ENCODE measurements at regions not wholly inside any gene's neighbourhood (a gene's known extent, or its start where the extent isn't known, plus 50 kb on each side); places are given as distances from the start of the nearest gene placed in this dataset.

DNA sequence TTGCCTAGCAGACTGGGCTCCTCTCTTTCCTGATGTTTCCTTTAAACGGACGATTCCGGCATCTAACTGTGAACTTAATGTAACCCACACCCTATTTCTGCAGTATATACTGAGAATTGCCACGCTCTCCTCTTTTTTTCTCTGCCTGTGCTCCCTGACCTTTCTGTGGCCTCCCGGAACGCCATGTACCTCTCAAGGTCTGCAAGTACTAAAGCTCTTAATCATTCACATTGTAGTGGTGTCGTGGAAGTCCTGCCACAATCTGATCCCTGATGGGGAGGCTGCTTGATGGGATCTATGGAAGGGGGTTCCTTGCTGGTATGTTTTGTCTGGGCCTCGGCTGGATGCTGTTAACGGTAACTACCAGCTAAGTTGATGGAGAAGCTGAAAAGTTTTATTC lies 302.9 kb upstream of the EPHA5 start:
- H3K36me3 ChIP-seq (ENCODE audit: insufficient read depth, low read length, poor library complexity, severe bottlenecking): no peaks in the 10 kb centered on the region
- no peaks in the 10 kb centered on the region for H3K4me1 ChIP-seq (ENCODE audit: insufficient read depth, low read length, poor library complexity, severe bottlenecking)
- intact Hi-C loops (cut with micrococcal nuclease; ENCODE audit: unreplicated experiment): no loop called here
- ChIA-PET CTCF (no interaction called here), POLR2A (ENCODE audit: low non-redundant PET) (no interaction called here)
- TF ChIP-seq EZH2 (IDR thresholded peaks at IDR 0.05; ENCODE audit: borderline replicate concordance, low read depth, low read length, poor library complexity, severe bottlenecking): no peak
- TF ChIP-seq, protein P1, sequence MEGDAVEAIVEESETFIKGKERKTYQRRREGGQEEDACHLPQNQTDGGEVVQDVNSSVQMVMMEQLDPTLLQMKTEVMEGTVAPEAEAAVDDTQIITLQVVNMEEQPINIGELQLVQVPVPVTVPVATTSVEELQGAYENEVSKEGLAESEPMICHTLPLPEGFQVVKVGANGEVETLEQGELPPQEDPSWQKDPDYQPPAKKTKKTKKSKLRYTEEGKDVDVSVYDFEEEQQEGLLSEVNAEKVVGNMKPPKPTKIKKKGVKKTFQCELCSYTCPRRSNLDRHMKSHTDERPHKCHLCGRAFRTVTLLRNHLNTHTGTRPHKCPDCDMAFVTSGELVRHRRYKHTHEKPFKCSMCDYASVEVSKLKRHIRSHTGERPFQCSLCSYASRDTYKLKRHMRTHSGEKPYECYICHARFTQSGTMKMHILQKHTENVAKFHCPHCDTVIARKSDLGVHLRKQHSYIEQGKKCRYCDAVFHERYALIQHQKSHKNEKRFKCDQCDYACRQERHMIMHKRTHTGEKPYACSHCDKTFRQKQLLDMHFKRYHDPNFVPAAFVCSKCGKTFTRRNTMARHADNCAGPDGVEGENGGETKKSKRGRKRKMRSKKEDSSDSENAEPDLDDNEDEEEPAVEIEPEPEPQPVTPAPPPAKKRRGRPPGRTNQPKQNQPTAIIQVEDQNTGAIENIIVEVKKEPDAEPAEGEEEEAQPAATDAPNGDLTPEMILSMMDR (conservative IDR thresholded peaks at IDR 0.05; ENCODE audit: low read depth, low read length): no peak
- no peaks in the 10 kb centered on the region for H3K27me3 ChIP-seq (replicated peaks; ENCODE audit: insufficient read depth, low read depth, low read length, poor library complexity)
- H3K9me3 ChIP-seq (ENCODE audit: low read depth, low read length, poor library complexity, severe bottlenecking): no peaks in the 10 kb centered on the region
- BruUV-seq (replicated peaks): no TSS peak
- DNase-seq (ENCODE audit: low spot score): no peak
- no peak overlapping the region for H3K27ac ChIP-seq (ENCODE audit: low read depth, low read length, poor library complexity, severe bottlenecking)
- no peak overlapping the region for H3K4me3 ChIP-seq (ENCODE audit: low read depth, low read length, poor library complexity, severe bottlenecking)

DNA sequence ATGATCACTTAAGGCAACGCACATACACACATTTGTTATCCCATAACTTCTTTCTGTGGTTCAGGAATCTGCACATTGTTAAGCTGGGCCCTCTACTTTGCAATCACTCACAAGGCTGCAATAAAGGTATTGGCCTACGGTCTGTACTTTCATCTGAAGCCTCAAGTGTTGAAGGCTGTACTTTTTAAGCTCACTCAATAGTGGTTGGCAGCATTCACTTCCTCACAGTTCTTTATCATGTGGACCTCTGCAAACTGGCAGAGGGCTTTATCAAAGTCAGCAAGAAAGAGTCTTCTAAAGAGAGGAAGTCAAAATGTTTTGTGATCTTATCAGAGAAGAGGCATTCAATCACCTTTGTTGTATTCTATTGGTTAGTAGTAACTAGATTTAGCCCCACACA lies 301.4 kb upstream of the EPHA5 start:
- POLR2A ChIA-PET (ENCODE audit: low non-redundant PET): no interaction called here
- no peaks in the 10 kb centered on the region for H3K36me3 ChIP-seq (ENCODE audit: insufficient read depth, low read length, poor library complexity, severe bottlenecking)
- no peak overlapping the region for H3K4me3 ChIP-seq (ENCODE audit: low read depth, low read length, poor library complexity, severe bottlenecking)
- no peaks in the 10 kb centered on the region for H3K27me3 ChIP-seq (replicated peaks; ENCODE audit: insufficient read depth, low read depth, low read length, poor library complexity)
- no peak overlapping the region for H3K27ac ChIP-seq (ENCODE audit: low read depth, low read length, poor library complexity, severe bottlenecking)
- CTCF ChIA-PET: no interaction called here
- TF ChIP-seq, protein P1 (conservative IDR thresholded peaks at IDR 0.05; ENCODE audit: low read depth, low read length): no peak
- no peak for TF ChIP-seq EZH2 (IDR thresholded peaks at IDR 0.05; ENCODE audit: borderline replicate concordance, low read depth, low read length, poor library complexity, severe bottlenecking)
- no peaks in the 10 kb centered on the region for H3K9me3 ChIP-seq (ENCODE audit: low read depth, low read length, poor library complexity, severe bottlenecking)
- BruUV-seq (replicated peaks): no TSS peak
- intact Hi-C loops (cut with micrococcal nuclease; ENCODE audit: unreplicated experiment): no loop called here
- H3K4me1 ChIP-seq (ENCODE audit: insufficient read depth, low read length, poor library complexity, severe bottlenecking): no peaks in the 10 kb centered on the region
- no peak for DNase-seq (ENCODE audit: low spot score)

DNA sequence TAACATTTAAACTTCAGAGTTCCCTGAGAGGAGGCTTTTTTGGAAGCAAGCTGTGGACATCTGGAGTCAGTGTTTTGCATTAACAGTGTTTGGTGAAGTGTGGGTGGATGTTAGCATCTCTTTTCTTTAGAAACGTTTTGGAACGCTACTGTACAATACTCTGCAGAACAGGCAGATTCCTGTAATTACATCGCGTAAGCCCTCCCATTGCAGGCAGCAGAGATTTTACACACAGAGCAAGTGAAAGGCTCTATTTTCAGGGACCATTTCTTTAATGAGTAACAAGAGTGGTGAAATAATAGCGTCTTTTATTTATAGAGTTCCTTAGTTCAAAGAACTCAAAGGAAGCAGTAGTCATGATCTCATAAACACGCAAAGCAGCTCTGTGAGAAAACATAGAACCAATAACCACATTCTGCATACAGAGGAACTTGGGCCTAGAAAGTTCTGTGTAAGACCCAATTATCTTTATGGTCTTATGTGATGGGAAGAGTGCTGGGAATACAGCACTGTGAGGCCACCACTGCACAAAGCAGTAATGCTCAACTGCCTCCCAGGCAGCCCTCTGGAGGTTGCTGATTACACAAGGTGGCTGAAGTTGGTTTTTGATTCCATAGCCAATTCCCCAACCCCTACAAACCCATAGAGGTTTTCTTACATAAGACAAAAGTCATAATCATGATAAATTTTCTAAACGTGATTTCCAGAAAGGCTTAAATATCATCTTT lies 298.7 kb upstream of the EPHA5 start:
- DNase-seq (ENCODE audit: low spot score): peak; percentile 35
- CTCF ChIA-PET: no interaction called here
- BruUV-seq (replicated peaks): no TSS peak
- POLR2A ChIA-PET (ENCODE audit: low non-redundant PET): no interaction called here
- intact Hi-C loops (cut with micrococcal nuclease; ENCODE audit: unreplicated experiment): no loop called here
- Histone ChIP-seq H3K27me3 (replicated peaks; ENCODE audit: insufficient read depth, low read depth, low read length, poor library complexity) (no peaks in the 10 kb centered on the region), H3K9me3 (ENCODE audit: low read depth, low read length, poor library complexity, severe bottlenecking) (no peaks in the 10 kb centered on the region), H3K4me3 (ENCODE audit: low read depth, low read length, poor library complexity, severe bottlenecking) (no peak overlapping the region), H3K27ac (ENCODE audit: low read depth, low read length, poor library complexity, severe bottlenecking) (no peak overlapping the region), H3K36me3 (ENCODE audit: insufficient read depth, low read length, poor library complexity, severe bottlenecking) (no peaks in the 10 kb centered on the region), H3K4me1 (ENCODE audit: insufficient read depth, low read length, poor library complexity, severe bottlenecking) (no peaks in the 10 kb centered on the region)
- TF ChIP-seq EZH2 (IDR thresholded peaks at IDR 0.05; ENCODE audit: borderline replicate concordance, low read depth, low read length, poor library complexity, severe bottlenecking): no peak
- TF ChIP-seq, protein P1 (conservative IDR thresholded peaks at IDR 0.05; ENCODE audit: low read depth, low read length): no peak
